GM23248 (cell line): ENCODE measurements at regions not wholly inside any gene's neighbourhood (a gene's known extent, or its start where the extent isn't known, plus 50 kb on each side); places are given as distances from the start of the nearest gene placed in this dataset.

ENCODE experiments used
- DNase-seq: peaks from one replicate; pipeline ENCODE4 v3.0.0-alpha.2; 2015
- H2AFZ ChIP-seq: fragments of 200-600 bp; sonication (generic); 2 replicates; pipeline ENCODE4 v1.6.1; 2016; ENCODE audit warnings: antibody characterized with exemption
- H3F3A ChIP-seq: fragments of 200-600 bp; sonication (generic); 2 replicates; pipeline ENCODE4 v1.6.1; 2016; ENCODE audit warnings: mild to moderate bottlenecking, antibody characterized with exemption, mixed run types; ENCODE audit not compliant: insufficient read depth
- H3K27ac ChIP-seq: fragments of 200-600 bp; sonication (generic); 2 replicates; pipeline ENCODE4 v1.5.1; 2016; ENCODE audit warnings: mild to moderate bottlenecking
- H3K27me3 ChIP-seq: fragments of 200-600 bp; sonication (generic); replicated peaks from 2 replicates; pipeline ENCODE4 v1.6.1; 2016; ENCODE audit warnings: mild to moderate bottlenecking; ENCODE audit not compliant: insufficient read depth
- H3K36me3 ChIP-seq: fragments of 200-600 bp; sonication (generic); 2 replicates; pipeline ENCODE4 v1.6.1; 2016; ENCODE audit warnings: low read depth, mild to moderate bottlenecking
- H3K4me1 ChIP-seq: fragments of 200-600 bp; sonication (generic); 2 replicates; pipeline ENCODE4 v1.6.1; 2016; ENCODE audit warnings: mild to moderate bottlenecking; ENCODE audit not compliant: insufficient read depth
- H3K4me2 ChIP-seq: fragments of 200-600 bp; sonication (generic); one replicate; pipeline ENCODE4 v1.6.1; 2016; ENCODE audit warnings: mild to moderate bottlenecking; ENCODE audit not compliant: unreplicated experiment
- H3K4me3 ChIP-seq: fragments of 200-600 bp; sonication (generic); 2 replicates; pipeline ENCODE4 v1.5.1; 2016; ENCODE audit warnings: mild to moderate bottlenecking
- H3K79me2 ChIP-seq: fragments of 200-600 bp; sonication (generic); 2 replicates; pipeline ENCODE4 v1.6.1; 2016; ENCODE audit warnings: mild to moderate bottlenecking; ENCODE audit not compliant: insufficient read depth
- H3K9ac ChIP-seq: fragments of 200-600 bp; sonication (generic); 2 replicates; pipeline ENCODE4 v1.6.1; 2016; ENCODE audit warnings: mild to moderate bottlenecking
- H3K9me2 ChIP-seq: fragments of 200-600 bp; sonication (generic); 2 replicates; pipeline ENCODE4 v1.6.1; 2016; ENCODE audit warnings: mixed run types, mild to moderate bottlenecking, moderate library complexity; ENCODE audit not compliant: insufficient read depth
- H3K9me3 ChIP-seq: fragments of 200-600 bp; sonication (generic); one replicate; pipeline ENCODE4 v1.6.1; 2017; ENCODE audit warnings: low read depth
- H4K20me1 ChIP-seq: fragments of 200-600 bp; sonication (generic); 2 replicates; pipeline ENCODE4 v1.6.0; 2016; ENCODE audit not compliant: insufficient read depth
- EZH2 ChIP-seq: fragments of 200-600 bp; sonication (generic); IDR thresholded peaks from 2 replicates; pipeline ENCODE4 v1.6.1; 2018; ENCODE audit warnings: antibody characterized with exemption, mild to moderate bottlenecking; ENCODE audit not compliant: insufficient read depth, poor library complexity, severe bottlenecking
- EZH2phosphoT487 ChIP-seq: fragments of 200-600 bp; sonication (generic); IDR thresholded peaks from 2 replicates; pipeline ENCODE4 v1.6.1; 2018; ENCODE audit warnings: antibody characterized with exemption, moderate library complexity, mild to moderate bottlenecking, low read depth; ENCODE audit not compliant: insufficient read depth
- WGBS, 2 experiments: methylation state at CpG; one replicate each; pipeline ENCODE4 v1.1.6; 2015 to 2017; ENCODE audit warnings: low lambda C conversion rate in 2 of 2, low coverage in 1 of 2; ENCODE audit errors: missing lambda C conversion rate in 2 of 2; 5-methylcytosine and 5-hydroxymethylcytosine counted together
- in situ Hi-C: fragments of 300-500 bp; cut with MboI; formaldehyde crosslinking; loops from 2 replicates; pipeline ENCODE4 v1.15.0; 2020

GRCh38 chr5:73284220-73284795 is 111.3 kb downstream of the TMEM174 start:
- TF ChIP-seq EZH2phosphoT487 (no peak), EZH2 (no peak)
- Histone ChIP-seq H3K9ac (no peak overlapping the region), H3K36me3 (no peaks in the 10 kb centered on the region), H3K4me1 (peaks cover 14% of the 10 kb centered on the region), H3K27ac (no peak overlapping the region), H3F3A (no peaks in the 10 kb centered on the region), H3K79me2 (no peaks in the 10 kb centered on the region), H3K9me2 (no peaks in the 10 kb centered on the region), H3K9me3 (no peaks in the 10 kb centered on the region), H3K27me3 (no peaks in the 10 kb centered on the region), H3K4me2 (no peak overlapping the region), H3K4me3 (no peak overlapping the region), H2AFZ (no peak overlapping the region), H4K20me1 (no peaks in the 10 kb centered on the region)
- in situ Hi-C loops = no loop called here
- 41 to 47% methylated on average over 7 of the region's 7 CpGs for WGBS, 2 experiments
- DNase-seq = no peak

- Histone ChIP-seq H3F3A (no peaks in the 10 kb centered on the region), H3K9me3 (no peaks in the 10 kb centered on the region), H3K9ac (no peak overlapping the region), H3K4me3 (no peak overlapping the region), H3K4me1 (peaks cover 14% of the 10 kb centered on the region), H2AFZ (no peak overlapping the region), H3K27ac (no peak overlapping the region), H3K9me2 (no peaks in the 10 kb centered on the region), H3K79me2 (no peaks in the 10 kb centered on the region), H3K4me2 (no peak overlapping the region), H3K27me3 (no peaks in the 10 kb centered on the region), H3K36me3 (no peaks in the 10 kb centered on the region), H4K20me1 (no peaks in the 10 kb centered on the region)
- DNase-seq = no peak
- TF ChIP-seq EZH2 = no peak
- no peak for TF ChIP-seq EZH2phosphoT487
- in situ Hi-C loops = no loop called here
These were observed 109.9 kb downstream of the TMEM174 start for GRCh38 chr5:73282923-73283322.

DNA sequence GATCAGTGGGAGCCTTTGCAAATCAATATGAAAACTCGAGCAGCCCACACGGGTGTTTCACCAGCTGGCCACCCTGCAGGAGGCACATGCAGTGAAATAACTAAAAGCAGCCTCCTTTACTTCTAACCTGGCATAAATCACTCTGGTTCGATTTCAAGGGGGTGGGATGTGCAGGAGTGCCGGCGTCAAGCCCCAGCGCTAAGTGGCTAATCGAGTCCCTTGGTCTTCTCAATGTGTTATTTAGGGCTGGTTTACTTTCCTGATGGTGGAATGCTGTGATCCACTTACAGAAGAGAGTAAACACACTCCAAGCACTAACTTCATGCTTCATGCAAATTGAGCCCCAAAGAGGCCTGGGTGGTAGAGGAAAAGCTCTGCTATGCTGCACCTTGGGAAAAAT is 109.4 kb downstream of the TMEM174 start:
- no peaks in the 10 kb centered on the region for H3K27me3 ChIP-seq
- H3K4me3 ChIP-seq = no peak overlapping the region
- H3K36me3 ChIP-seq = no peaks in the 10 kb centered on the region
- in situ Hi-C loops = no loop called here
- H3K9me3 ChIP-seq = no peaks in the 10 kb centered on the region
- WGBS, 2 experiments = 90 to 95% methylated on average over 7 of the region's 7 CpGs
- no peaks in the 10 kb centered on the region for H4K20me1 ChIP-seq
- H2AFZ ChIP-seq = no peak overlapping the region
- no peak for TF ChIP-seq EZH2phosphoT487
- no peak for TF ChIP-seq EZH2
- no peak for DNase-seq
- no peak overlapping the region for H3K27ac ChIP-seq
- no peak overlapping the region for H3K4me2 ChIP-seq
- H3K9ac ChIP-seq = no peak overlapping the region
- no peaks in the 10 kb centered on the region for H3F3A ChIP-seq
- no peaks in the 10 kb centered on the region for H3K9me2 ChIP-seq
- no peaks in the 10 kb centered on the region for H3K79me2 ChIP-seq
- H3K4me1 ChIP-seq = peaks cover 16% of the 10 kb centered on the region

GRCh38 chr5:73280821-73281746 is 108.1 kb downstream of the TMEM174 start:
- no peaks in the 10 kb centered on the region for H3K27me3 ChIP-seq
- H3K79me2 ChIP-seq = no peaks in the 10 kb centered on the region
- no peak overlapping the region for H3K4me2 ChIP-seq
- H3K4me3 ChIP-seq = no peak overlapping the region
- H3K4me1 ChIP-seq = peaks cover 16% of the 10 kb centered on the region
- WGBS, 2 experiments = 51 to 52% methylated on average over 20 of the region's 20 CpGs
- H3K9me2 ChIP-seq = no peaks in the 10 kb centered on the region
- no peak overlapping the region for H3K9ac ChIP-seq
- H2AFZ ChIP-seq = no peak overlapping the region
- in situ Hi-C loops = no loop called here
- no peaks in the 10 kb centered on the region for H4K20me1 ChIP-seq
- TF ChIP-seq EZH2phosphoT487 (no peak), EZH2 (no peak)
- no peak overlapping the region for H3K27ac ChIP-seq
- no peaks in the 10 kb centered on the region for H3K9me3 ChIP-seq
- DNase-seq = peak; percentile 53
- H3K36me3 ChIP-seq = no peaks in the 10 kb centered on the region
- no peaks in the 10 kb centered on the region for H3F3A ChIP-seq
